A673 (cell line): ENCODE measurements at regions not wholly inside any gene's neighbourhood (a gene's known extent, or its start where the extent isn't known, plus 50 kb on each side); places are given as distances from the start of the nearest gene placed in this dataset.

Source experiments
- EZH2 ChIP-seq: fragments of 200-600 bp; sonication (generic); IDR thresholded peaks from 2 replicates; pipeline ENCODE4 v1.6.1; 2017; ENCODE audit warnings: borderline replicate concordance, low read depth, mild to moderate bottlenecking, mixed read lengths, antibody characterized with exemption, low read length; ENCODE audit not compliant: poor library complexity, severe bottlenecking
- TF ChIP-seq, protein P1 (sequence below): fragments of 300-800, 200-600 bp; sonication (generic); conservative IDR thresholded peaks from 2 replicates; pipeline ENCODE4 v1.5.1; 2017; ENCODE audit warnings: low read depth, mild to moderate bottlenecking, antibody characterized with exemption, low read length, moderate library complexity, mixed read lengths

DNA sequence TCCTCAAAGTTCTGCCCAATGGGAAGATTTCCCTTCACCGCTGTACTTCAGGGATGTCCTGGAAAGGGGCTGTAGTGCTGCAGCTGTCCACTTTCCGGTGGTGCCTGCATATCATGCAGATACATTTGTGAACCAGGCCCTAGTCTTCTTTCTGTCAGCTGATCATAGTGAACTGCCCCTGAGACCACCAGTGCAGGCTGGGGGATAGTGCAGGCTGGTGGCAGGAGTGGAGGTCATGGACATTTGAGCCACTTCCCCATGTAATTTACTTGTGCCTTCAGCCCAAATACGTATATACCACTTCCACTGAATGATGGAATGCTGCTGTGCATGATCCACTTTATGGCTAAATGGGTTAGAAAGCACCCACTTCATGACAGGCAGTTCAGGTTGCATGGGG lies 120.0 kb downstream of the ZNF280B start:
- TF ChIP-seq, protein P1, sequence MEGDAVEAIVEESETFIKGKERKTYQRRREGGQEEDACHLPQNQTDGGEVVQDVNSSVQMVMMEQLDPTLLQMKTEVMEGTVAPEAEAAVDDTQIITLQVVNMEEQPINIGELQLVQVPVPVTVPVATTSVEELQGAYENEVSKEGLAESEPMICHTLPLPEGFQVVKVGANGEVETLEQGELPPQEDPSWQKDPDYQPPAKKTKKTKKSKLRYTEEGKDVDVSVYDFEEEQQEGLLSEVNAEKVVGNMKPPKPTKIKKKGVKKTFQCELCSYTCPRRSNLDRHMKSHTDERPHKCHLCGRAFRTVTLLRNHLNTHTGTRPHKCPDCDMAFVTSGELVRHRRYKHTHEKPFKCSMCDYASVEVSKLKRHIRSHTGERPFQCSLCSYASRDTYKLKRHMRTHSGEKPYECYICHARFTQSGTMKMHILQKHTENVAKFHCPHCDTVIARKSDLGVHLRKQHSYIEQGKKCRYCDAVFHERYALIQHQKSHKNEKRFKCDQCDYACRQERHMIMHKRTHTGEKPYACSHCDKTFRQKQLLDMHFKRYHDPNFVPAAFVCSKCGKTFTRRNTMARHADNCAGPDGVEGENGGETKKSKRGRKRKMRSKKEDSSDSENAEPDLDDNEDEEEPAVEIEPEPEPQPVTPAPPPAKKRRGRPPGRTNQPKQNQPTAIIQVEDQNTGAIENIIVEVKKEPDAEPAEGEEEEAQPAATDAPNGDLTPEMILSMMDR = no peak
- TF ChIP-seq EZH2 = no peak
